ENCODE measurements at regions not wholly inside any gene's neighbourhood (a gene's known extent, or its start where the extent isn't known, plus 50 kb on each side); places are given as distances from the start of the nearest gene placed in this dataset.

DNA sequence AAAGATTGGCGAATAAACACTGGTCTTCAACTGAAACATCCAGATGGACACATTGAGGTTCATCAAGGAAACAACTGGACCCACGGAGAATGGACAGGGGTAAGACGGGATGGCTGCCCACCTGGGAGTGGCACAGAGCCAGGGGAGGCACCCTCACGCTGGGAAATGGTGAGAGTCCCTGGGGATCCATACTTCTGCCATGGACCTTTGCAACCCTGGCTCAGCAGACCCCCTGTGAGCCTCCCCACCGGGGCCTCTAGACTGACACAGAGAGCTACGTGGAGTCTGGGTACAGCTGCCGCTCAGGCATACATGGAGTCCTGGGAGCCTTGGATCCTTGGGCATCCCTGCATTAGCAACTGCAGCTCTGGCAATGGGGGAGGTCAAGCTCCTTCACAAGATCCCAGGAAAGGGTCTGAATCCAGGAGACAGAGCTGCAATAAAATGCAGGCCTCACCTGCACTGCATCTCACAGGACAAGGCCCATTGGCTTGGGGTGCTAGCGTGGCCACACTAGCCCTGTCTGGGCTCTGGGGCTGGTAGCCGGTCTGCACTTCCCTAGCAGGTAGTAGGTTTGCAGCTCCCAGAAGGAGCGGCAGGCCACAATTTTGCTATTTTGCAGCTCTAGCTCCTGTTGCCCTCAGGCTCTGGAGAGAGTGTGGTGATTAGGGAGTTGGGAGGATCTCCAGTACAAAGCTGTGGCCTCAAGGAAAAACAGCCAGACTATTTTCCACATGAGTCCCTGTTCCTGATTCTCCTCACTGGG lies 496.4 kb upstream of the LRRC4C start:
- TF ChIP-seq, protein P1, sequence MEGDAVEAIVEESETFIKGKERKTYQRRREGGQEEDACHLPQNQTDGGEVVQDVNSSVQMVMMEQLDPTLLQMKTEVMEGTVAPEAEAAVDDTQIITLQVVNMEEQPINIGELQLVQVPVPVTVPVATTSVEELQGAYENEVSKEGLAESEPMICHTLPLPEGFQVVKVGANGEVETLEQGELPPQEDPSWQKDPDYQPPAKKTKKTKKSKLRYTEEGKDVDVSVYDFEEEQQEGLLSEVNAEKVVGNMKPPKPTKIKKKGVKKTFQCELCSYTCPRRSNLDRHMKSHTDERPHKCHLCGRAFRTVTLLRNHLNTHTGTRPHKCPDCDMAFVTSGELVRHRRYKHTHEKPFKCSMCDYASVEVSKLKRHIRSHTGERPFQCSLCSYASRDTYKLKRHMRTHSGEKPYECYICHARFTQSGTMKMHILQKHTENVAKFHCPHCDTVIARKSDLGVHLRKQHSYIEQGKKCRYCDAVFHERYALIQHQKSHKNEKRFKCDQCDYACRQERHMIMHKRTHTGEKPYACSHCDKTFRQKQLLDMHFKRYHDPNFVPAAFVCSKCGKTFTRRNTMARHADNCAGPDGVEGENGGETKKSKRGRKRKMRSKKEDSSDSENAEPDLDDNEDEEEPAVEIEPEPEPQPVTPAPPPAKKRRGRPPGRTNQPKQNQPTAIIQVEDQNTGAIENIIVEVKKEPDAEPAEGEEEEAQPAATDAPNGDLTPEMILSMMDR (conservative IDR thresholded peaks at IDR 0.05), result no peak
- peaks cover 1% of the 10 kb centered on the region for H3K4me1 Mint-ChIP-seq
- no peak for DNase-seq (ENCODE audit: low read depth, low spot score)
- H3K9me3 Mint-ChIP-seq, result peaks cover 13% of the 10 kb centered on the region
- H3K27ac Mint-ChIP-seq (ENCODE audit: unreplicated experiment), result no peak overlapping the region
- no peaks in the 10 kb centered on the region for H3K36me3 Mint-ChIP-seq (ENCODE audit: low read depth)
- no peak overlapping the region for H3K4me3 Mint-ChIP-seq
- H3K27me3 Mint-ChIP-seq (ENCODE audit: low read depth), result no peaks in the 10 kb centered on the region

DNA sequence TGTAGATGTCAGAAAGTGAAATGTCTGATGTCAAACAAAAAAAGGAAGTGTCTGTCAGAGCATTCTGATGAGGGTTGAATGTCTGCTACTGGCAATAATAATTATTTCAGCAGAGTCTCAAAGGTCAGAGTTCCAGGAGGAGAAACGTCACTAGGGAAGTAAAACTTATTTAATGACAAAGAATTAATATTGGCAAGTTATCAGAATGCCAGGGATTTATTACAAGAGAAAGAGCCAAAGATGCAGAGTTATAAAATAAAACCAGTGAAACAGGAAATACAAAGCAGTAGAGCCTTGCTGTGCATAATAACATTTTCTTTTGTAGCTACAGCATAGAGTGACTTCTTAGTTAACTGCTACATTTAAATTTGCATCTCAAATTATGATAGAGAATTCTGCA lies 504.0 kb upstream of the LRRC4C start:
- H3K27me3 Mint-ChIP-seq (ENCODE audit: low read depth), result no peaks in the 10 kb centered on the region
- no peaks in the 10 kb centered on the region for H3K36me3 Mint-ChIP-seq (ENCODE audit: low read depth)
- H3K27ac Mint-ChIP-seq (ENCODE audit: unreplicated experiment), result no peak overlapping the region
- peaks cover 9% of the 10 kb centered on the region for H3K9me3 Mint-ChIP-seq
- no peak for DNase-seq (ENCODE audit: low read depth, low spot score)
- TF ChIP-seq, protein P1 (conservative IDR thresholded peaks at IDR 0.05), result no peak
- H3K4me3 Mint-ChIP-seq, result no peak overlapping the region
- H3K4me1 Mint-ChIP-seq, result no peaks in the 10 kb centered on the region

DNA sequence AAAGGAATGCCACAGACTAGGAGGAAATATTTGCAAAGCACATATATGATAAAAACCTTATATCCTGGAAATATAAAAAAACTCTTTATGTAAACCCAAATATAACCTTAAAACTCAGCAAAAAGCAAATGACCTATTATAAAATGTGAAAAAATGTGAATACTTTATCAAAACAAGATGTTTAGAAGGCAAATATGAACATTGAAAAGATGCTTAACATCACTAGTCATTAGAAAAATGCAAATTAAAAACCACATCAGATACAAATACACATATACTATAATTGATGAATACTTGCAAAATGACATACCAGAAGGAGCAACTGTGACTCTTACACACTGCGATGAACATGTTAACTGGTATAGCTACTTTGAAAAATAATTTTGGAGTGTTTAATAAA lies 511.2 kb upstream of the LRRC4C start:
- no peak for DNase-seq (ENCODE audit: low read depth, low spot score)
- Mint-ChIP-seq H3K4me3 (no peak overlapping the region), H3K4me1 (no peaks in the 10 kb centered on the region), H3K27ac (ENCODE audit: unreplicated experiment) (no peak overlapping the region), H3K36me3 (ENCODE audit: low read depth) (no peaks in the 10 kb centered on the region), H3K27me3 (ENCODE audit: low read depth) (no peaks in the 10 kb centered on the region), H3K9me3 (peaks cover 6% of the 10 kb centered on the region)
- TF ChIP-seq, protein P1 (conservative IDR thresholded peaks at IDR 0.05), result no peak

DNA sequence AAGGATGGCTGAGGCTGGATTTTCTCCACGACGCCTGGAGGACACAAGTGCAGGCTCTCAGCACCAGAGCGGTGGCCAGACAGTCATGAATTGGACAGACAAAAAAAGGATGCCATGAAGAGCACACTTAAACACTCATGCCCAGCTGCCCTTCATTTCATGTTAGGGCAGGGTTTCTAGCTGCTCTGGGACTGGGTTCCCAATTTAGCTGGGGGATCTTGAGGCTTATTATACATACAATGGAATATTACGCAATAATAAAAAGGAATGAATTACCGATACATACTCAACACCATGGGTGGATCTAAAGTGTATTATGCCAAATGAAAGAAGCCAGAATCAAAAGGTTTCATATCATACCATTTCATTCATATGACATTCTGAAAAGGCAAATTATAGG lies 512.1 kb upstream of the LRRC4C start:
- no peak for DNase-seq (ENCODE audit: low read depth, low spot score)
- H3K4me3 Mint-ChIP-seq, result no peak overlapping the region
- TF ChIP-seq, protein P1 (conservative IDR thresholded peaks at IDR 0.05), result no peak
- no peaks in the 10 kb centered on the region for H3K27me3 Mint-ChIP-seq (ENCODE audit: low read depth)
- peaks cover 4% of the 10 kb centered on the region for H3K9me3 Mint-ChIP-seq
- H3K4me1 Mint-ChIP-seq, result no peaks in the 10 kb centered on the region
- no peak overlapping the region for H3K27ac Mint-ChIP-seq (ENCODE audit: unreplicated experiment)
- H3K36me3 Mint-ChIP-seq (ENCODE audit: low read depth), result no peaks in the 10 kb centered on the region

DNA sequence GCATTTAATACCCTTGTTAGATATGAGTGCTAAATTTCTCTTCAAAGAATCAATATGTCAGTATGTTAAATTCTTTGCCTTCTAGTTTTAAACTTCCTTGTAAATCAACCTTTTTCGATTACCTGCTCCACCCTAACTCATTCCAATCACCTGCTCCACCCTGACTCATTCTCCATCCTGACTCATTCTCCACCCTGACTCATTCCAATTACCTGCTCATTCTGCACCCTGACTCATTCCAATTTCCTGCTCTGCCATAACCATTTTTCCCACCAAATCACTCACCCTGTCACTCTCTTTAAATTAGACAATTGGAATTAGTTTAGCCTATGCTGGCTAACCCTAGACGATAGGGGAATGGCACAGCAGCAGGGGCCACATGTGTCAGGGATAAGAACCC lies 519.5 kb upstream of the LRRC4C start:
- Mint-ChIP-seq H3K27me3 (ENCODE audit: low read depth) (no peaks in the 10 kb centered on the region), H3K4me1 (peaks cover under 1% of the 10 kb centered on the region), H3K4me3 (no peak overlapping the region), H3K36me3 (ENCODE audit: low read depth) (no peaks in the 10 kb centered on the region), H3K9me3 (peaks cover 7% of the 10 kb centered on the region), H3K27ac (ENCODE audit: unreplicated experiment) (no peak overlapping the region)
- TF ChIP-seq, protein P1 (conservative IDR thresholded peaks at IDR 0.05), result no peak
- DNase-seq (ENCODE audit: low read depth, low spot score), result no peak

Data from neural crest cell (in vitro differentiated cells).